Rectal smooth muscle tissue (tissue), 1 donor: ENCODE measurements at regions not wholly inside any gene's neighbourhood (a gene's known extent, or its start where the extent isn't known, plus 50 kb on each side); places are given as distances from the start of the nearest gene placed in this dataset.

ENCODE experiments used
- H3K27ac ChIP-seq: one replicate; pipeline ENCODE4 v1.7.0; 2013; ENCODE audit warnings: low read depth, low read length, inconsistent platforms
- H3K27me3 ChIP-seq: one replicate; pipeline ENCODE4 v1.7.0; 2013; ENCODE audit warnings: low read length; ENCODE audit not compliant: control insufficient read depth, insufficient read depth
- H3K36me3 ChIP-seq: one replicate; pipeline ENCODE4 v1.7.0; 2013; ENCODE audit warnings: low read length; ENCODE audit not compliant: control insufficient read depth, insufficient read depth
- H3K4me1 ChIP-seq: one replicate; pipeline ENCODE4 v1.7.0; 2013; ENCODE audit warnings: low read length; ENCODE audit not compliant: control insufficient read depth, insufficient read depth
- H3K4me3 ChIP-seq: one replicate; pipeline ENCODE4 v1.7.0; 2013; ENCODE audit warnings: low read length
- H3K9ac ChIP-seq: one replicate; pipeline ENCODE4 v1.7.0; 2013; ENCODE audit warnings: low read length

DNA sequence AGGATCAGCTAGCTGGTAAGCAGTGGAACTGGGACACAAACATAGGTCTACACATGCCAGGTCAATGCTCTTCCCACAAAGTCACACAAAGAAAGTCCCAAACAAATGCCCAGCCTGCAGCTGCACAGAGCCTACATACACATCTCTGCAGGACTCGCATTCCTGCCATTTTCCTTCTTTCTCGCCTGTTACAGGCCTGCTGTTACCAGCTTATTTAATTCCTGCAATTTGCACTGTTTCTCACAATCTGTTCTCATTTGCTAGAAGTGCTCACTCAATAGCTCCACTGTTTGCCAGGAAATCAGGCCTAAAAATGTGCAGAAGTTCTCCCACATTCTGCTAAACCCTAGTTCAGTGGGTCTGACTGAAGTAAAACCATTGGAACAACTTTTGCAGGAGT lies 362.6 kb upstream of the C1orf87 start:
- Histone ChIP-seq H3K36me3 (no peaks in the 10 kb centered on the region), H3K4me3 (no peak overlapping the region), H3K4me1 (no peaks in the 10 kb centered on the region), H3K27ac (no peak overlapping the region), H3K9ac (no peak overlapping the region), H3K27me3 (no peaks in the 10 kb centered on the region)

DNA sequence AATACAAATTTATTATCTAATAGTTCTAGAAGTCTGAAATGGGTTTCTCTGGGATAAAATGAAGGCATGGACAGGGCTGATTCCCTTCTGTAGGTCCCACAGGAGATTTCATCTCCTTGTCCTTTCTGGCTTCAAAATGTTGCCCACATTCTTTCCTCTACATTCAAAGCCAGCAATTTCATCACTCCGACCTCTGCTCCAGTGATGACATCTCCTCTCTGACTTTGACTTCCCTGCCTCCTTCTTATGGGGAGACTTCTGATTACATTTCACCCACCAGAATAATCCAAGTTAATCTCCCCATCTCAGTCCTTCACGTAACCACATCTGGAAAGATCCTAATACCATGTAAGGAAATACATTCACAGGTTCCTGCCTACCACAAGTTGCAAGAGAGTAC lies 358.0 kb upstream of the C1orf87 start:
- Histone ChIP-seq H3K36me3 (no peaks in the 10 kb centered on the region), H3K4me1 (no peaks in the 10 kb centered on the region), H3K27ac (no peak overlapping the region), H3K4me3 (no peak overlapping the region), H3K27me3 (no peaks in the 10 kb centered on the region), H3K9ac (no peak overlapping the region)

DNA sequence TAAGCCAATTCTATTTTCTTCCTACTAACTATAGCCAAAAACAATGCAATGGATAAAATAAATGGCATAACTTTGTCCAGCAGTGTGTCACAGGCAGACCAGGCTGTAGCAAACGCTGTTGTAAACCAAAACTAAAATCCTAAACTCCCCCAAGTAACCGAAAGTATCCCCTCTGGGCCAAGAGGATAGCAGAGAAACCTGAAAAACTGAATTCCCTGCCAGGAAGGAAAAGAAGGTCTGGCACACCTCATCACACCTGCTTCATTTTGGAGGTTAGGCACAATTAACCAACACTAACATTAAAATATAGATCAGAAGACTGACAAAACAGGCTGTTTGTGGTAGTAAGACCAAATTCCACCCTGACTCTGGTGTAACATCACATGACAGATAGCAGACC lies 356.8 kb upstream of the C1orf87 start:
- H3K36me3 ChIP-seq = no peaks in the 10 kb centered on the region
- no peak overlapping the region for H3K4me3 ChIP-seq
- no peak overlapping the region for H3K9ac ChIP-seq
- H3K27ac ChIP-seq = no peak overlapping the region
- no peaks in the 10 kb centered on the region for H3K27me3 ChIP-seq
- H3K4me1 ChIP-seq = no peaks in the 10 kb centered on the region

DNA sequence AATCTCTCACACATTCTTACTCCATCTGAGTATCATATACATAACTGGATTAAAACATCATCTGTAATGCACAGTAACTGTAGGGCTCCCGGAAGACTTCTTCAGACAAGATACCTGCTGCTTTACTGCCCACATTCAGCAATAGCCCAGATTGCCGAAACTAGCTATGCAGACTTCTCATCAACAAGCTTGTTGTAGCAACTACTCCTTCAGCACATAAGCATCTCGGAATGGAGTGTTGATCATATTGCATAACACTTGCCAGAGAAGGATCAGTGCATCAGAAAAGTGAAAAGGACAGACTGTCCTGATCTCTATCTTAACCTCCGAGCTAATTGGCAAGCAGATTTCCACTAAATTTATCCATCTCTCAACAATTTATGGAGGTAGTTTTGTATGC lies 354.6 kb upstream of the C1orf87 start:
- no peaks in the 10 kb centered on the region for H3K36me3 ChIP-seq
- no peak overlapping the region for H3K9ac ChIP-seq
- H3K27me3 ChIP-seq = no peaks in the 10 kb centered on the region
- H3K4me1 ChIP-seq = no peaks in the 10 kb centered on the region
- H3K4me3 ChIP-seq = no peak overlapping the region
- H3K27ac ChIP-seq = no peak overlapping the region

DNA sequence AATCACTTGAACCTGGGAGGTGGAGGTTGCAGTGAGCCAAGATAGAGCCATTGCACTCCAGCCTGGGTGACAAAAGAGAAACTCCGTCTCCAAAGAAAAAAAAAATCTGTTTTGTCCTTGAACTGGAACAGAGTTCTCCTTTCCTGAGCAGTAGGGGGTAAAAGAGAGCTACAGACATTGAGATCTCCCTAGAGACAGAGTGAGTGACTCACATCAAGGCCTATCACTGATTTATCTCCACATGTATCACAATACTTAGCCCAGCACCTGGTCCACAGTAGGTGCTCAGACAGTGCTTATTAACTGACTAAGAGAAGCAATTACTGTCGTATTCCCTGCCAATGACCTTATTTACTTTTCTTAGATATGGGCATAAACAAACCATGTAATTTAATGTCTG lies 354.1 kb upstream of the C1orf87 start:
- H3K27ac ChIP-seq = no peak overlapping the region
- H3K4me3 ChIP-seq = no peak overlapping the region
- no peaks in the 10 kb centered on the region for H3K27me3 ChIP-seq
- H3K9ac ChIP-seq = no peak overlapping the region
- no peaks in the 10 kb centered on the region for H3K36me3 ChIP-seq
- H3K4me1 ChIP-seq = no peaks in the 10 kb centered on the region

DNA sequence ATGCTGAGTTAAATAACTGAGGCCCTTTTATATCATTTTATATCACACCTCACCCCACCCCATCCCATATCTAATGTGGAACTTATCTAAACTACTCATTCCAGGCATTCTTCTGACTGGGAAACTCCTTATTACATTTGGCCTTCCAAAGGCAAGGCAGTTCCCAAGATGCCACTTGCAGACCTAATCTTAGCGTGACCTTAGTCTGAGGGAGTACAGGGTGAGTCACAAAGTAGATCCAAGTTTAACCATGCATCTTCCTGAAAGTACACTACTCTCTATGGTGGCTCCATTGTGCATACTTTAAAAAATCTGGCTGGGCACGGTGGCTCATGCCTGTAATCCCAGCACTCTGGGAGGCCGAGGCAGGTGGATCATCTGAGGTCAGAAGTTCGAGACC lies 353.6 kb upstream of the C1orf87 start:
- Histone ChIP-seq H3K4me3 (no peak overlapping the region), H3K9ac (no peak overlapping the region), H3K4me1 (no peaks in the 10 kb centered on the region), H3K36me3 (no peaks in the 10 kb centered on the region), H3K27me3 (no peaks in the 10 kb centered on the region), H3K27ac (no peak overlapping the region)

DNA sequence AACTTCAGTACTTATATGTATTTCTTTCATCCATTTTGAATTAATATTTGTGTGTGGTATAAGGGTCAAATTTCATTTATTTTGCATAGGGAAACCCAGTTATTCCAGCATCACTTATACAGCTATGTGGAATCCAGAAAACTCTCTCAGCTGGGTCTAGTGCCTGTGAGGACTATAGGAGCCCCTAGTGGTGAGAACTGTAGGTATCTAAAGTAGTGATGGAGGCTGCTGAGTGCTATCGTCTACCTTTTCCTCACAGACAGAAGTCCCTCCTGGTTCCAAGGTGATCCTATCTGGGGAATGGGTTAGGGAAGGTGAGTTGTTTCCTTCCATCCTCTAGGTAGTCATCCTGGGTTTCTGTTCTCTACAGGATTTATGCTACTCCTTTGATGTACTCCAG lies 352.0 kb upstream of the C1orf87 start:
- Histone ChIP-seq H3K9ac (no peak overlapping the region), H3K4me3 (no peak overlapping the region)

DNA sequence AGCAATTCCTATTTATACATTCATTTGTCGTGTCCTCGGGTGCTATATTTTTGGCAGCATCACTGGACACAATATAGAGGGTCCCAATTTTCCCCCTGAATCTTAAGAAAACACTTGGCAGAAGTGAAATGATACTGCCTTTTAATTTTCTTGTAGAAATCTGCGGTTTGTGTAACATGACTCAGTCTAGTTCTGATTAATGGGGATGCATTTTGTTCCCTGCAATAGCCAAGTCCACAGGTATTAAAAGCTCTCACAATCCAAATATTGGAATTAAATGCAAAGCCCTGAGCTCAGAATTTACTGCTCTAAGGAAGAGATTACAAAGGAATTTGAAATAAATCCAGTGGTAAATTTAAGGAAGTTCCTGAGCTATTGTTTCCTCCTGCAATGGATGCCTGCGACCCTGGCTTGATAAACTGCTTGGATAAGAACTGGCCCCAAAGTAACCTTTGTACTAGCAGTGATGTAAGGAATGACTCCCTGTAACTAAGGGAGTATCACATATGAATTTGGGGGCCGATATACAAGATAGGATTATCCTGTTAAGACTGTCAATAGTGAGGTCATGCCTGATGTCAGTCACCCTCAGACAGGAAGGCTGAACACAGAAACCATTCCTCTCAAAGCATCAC lies 349.7 kb upstream of the C1orf87 start:
- H3K27ac ChIP-seq = no peak overlapping the region
- H3K4me1 ChIP-seq = no peaks in the 10 kb centered on the region
- no peak overlapping the region for H3K4me3 ChIP-seq
- H3K27me3 ChIP-seq = no peaks in the 10 kb centered on the region
- H3K36me3 ChIP-seq = no peaks in the 10 kb centered on the region
- no peak overlapping the region for H3K9ac ChIP-seq

More for the DNA sequence above, 352.0 kb upstream of the C1orf87 start:
- Histone ChIP-seq H3K4me1 (no peaks in the 10 kb centered on the region), H3K36me3 (no peaks in the 10 kb centered on the region), H3K27me3 (no peaks in the 10 kb centered on the region), H3K27ac (no peak overlapping the region)

DNA sequence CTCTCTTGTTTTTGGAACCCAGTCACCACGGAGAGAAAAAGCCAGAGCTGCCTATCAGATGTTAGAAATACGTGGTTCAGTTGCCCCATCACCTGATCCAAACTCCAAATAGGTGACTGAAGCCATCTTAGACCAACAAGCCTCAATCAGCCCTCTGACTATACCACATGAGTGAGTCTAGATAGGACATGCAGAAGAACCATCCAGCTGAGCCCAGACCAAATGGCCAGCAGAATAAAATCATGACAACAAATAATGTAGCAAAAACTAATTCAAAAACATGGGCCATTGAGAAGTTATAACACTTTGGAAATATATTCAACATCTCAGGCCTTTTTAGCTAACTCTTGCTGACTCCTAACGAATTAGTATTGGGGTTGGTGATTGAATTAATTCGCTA lies 348.4 kb upstream of the C1orf87 start:
- Histone ChIP-seq H3K36me3 (no peaks in the 10 kb centered on the region), H3K9ac (no peak overlapping the region), H3K27ac (no peak overlapping the region), H3K4me1 (no peaks in the 10 kb centered on the region), H3K27me3 (no peaks in the 10 kb centered on the region), H3K4me3 (no peak overlapping the region)

DNA sequence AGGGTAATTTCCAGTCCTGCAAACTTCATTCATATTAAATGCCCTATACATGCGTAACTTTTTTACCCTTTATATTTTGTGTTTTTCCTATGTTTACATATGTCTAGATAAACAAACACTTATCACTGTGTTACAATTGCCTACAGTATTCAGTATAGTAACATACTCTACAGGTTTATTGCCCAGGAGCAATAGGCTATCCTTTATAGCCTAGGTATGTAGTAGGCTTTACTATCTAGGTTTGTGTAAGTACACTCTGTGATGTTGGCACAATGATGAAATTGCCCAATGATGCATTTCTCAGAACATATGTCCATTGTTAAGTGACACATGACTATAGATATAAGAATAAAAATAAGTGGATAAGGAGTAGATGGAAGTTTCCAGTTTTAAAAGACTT lies 345.5 kb upstream of the C1orf87 start:
- H3K9ac ChIP-seq = no peak overlapping the region
- no peaks in the 10 kb centered on the region for H3K27me3 ChIP-seq
- H3K36me3 ChIP-seq = no peaks in the 10 kb centered on the region
- H3K4me1 ChIP-seq = no peaks in the 10 kb centered on the region
- no peak overlapping the region for H3K4me3 ChIP-seq
- no peak overlapping the region for H3K27ac ChIP-seq

DNA sequence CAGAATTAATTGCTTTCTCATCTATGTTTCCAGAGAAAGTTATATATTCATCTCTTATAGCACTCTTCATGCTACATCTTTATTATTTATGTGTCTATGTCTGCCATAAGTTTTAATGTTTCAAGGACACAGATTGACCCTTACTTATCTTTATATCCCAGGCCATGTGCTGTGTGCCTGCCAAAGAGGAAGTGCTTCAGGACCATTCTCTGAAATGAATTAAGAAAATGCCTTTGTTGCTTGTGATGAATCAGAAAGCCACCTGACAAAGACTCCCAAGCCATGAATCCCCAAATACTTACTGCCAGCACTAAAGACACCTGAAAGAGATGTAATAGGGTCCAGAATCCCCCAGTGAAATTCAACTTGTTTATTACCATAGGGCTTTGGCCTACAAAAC lies 342.1 kb upstream of the C1orf87 start:
- Histone ChIP-seq H3K4me1 (no peaks in the 10 kb centered on the region), H3K9ac (no peak overlapping the region), H3K27ac (no peak overlapping the region), H3K36me3 (no peaks in the 10 kb centered on the region), H3K4me3 (no peak overlapping the region), H3K27me3 (no peaks in the 10 kb centered on the region)

DNA sequence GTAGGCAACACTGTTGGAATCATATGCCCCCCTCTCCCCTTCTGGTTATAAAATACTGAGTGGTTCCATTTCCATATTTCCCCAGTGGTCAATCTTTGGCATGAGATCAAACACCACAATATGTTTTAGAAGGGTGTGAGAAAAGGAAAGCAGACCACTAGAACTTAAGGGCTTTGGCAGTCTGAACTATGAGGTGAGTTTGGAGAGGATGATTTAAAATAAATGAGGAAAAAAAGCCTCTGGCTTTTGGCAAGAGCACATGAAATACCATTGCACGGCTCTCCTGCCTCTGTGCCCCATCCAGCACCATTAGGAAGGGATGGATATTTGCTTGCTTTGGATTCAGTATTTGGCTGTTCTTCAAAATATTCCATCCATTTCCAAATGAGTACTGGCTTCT lies 339.5 kb upstream of the C1orf87 start:
- Histone ChIP-seq H3K27me3 (no peaks in the 10 kb centered on the region), H3K27ac (no peak overlapping the region), H3K4me3 (no peak overlapping the region), H3K4me1 (no peaks in the 10 kb centered on the region), H3K36me3 (no peaks in the 10 kb centered on the region), H3K9ac (no peak overlapping the region)

DNA sequence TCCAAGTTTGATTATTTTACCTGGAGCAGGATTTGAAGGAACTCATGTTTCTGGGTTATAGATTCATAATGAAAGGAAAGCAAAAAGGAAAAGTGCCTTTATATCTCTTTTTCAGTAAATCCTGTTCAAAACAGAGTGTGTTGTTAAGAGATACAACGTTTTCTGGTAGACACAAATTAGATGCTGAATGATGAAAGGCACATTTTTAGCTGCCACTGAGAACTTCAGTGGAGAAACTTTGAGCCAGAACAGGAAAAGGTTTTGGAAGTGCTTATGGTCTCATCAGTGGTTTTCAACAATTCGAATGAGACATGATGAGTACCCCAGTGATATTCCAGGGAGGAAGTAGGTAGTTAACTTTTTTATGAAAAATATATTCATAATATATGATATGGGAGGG lies 338.0 kb upstream of the C1orf87 start:
- Histone ChIP-seq H3K9ac (no peak overlapping the region), H3K36me3 (no peaks in the 10 kb centered on the region), H3K27me3 (no peaks in the 10 kb centered on the region), H3K4me3 (no peak overlapping the region), H3K27ac (no peak overlapping the region), H3K4me1 (no peaks in the 10 kb centered on the region)
